ENCODE measurements at regions not wholly inside any gene's neighbourhood (a gene's known extent, or its start where the extent isn't known, plus 50 kb on each side); places are given as distances from the start of the nearest gene placed in this dataset.
"Not testable (repeated sequence)": the region's sequence is repeated elsewhere in the genome, so short reads cannot be mapped to it uniquely, and the experiment has no call there.

DNA sequence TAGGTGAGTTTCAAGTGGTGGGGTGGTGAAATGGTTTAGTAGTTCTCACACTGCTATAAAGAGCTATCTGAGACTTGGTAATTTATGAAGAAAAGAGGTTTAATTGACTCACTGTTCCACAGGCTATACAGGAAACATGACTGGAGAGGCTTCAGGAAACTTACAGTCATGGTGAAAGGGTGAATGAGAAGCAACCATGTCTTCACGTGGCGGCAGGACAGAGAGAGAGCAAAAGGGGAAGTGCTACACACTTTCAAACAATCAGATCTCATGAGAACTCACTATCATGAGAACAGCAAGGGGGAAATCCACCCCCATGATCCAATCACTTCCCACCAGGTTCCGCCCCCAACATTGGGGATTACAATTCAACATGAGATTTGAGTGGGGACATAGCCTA, 67.3 kb upstream of the KCNA1 start:
- TF ChIP-seq YY1 (IDR thresholded peaks at IDR 0.05; ENCODE audit: insufficient read depth, insufficient read length); SUZ12 (IDR thresholded peaks at IDR 0.05; ENCODE audit: extremely low read depth, insufficient read depth, insufficient read length): not testable (repeated sequence)

Data from NT2/D1 (cell line).